MCF 10A (cell line): ENCODE measurements at regions not wholly inside any gene's neighbourhood (a gene's known extent, or its start where the extent isn't known, plus 50 kb on each side); places are given as distances from the start of the nearest gene placed in this dataset.

Experiments
- BruUV-seq: library from RNA; stranded (reverse); fragments of 400-500 nt; replicated peaks from 2 replicates; lab custom pipeline; 2021; lab: Mats Ljungman, UMichigan
- CTCF ChIA-PET: fragments of 300-600 bp; sonication (Branson Sonifier 250); formaldehyde crosslinking; extraction: SDS; loops from one replicate; lab custom pipeline; 2021; ENCODE audit warnings: antibody characterized with exemption, inconsistent platforms; lab: Yijun Ruan, JAX
- POLR2A ChIA-PET: fragments of 300-600, 350-650 bp; sonication (Branson Sonifier 250); formaldehyde crosslinking; extraction: SDS; loops from one replicate; lab custom pipeline; 2020; ENCODE audit warnings: antibody characterized with exemption, inconsistent platforms; lab: Yijun Ruan, JAX
- DNase-seq: peaks from one replicate; pipeline ENCODE4 v3.0.0-alpha.2; 2018; ENCODE audit not compliant: unreplicated experiment
- H3K27ac Mint-ChIP-seq: one replicate; pipeline ENCODE4 v1.8.0; 2022; ENCODE audit warnings: mild to moderate bottlenecking, low read depth, mixed read lengths; ENCODE audit not compliant: unreplicated experiment
- H3K27me3 Mint-ChIP-seq: one replicate; pipeline ENCODE4 v1.8.0; 2022; ENCODE audit warnings: mixed read lengths; ENCODE audit not compliant: insufficient read depth, unreplicated experiment
- H3K36me3 Mint-ChIP-seq: one replicate; pipeline ENCODE4 v1.8.0; 2022; ENCODE audit warnings: mild to moderate bottlenecking, moderate library complexity, mixed read lengths; ENCODE audit not compliant: insufficient read depth, unreplicated experiment
- H3K4me1 Mint-ChIP-seq: one replicate; pipeline ENCODE4 v1.8.0; 2022; ENCODE audit warnings: mixed read lengths; ENCODE audit not compliant: insufficient read depth, unreplicated experiment
- H3K4me3 Mint-ChIP-seq: one replicate; pipeline ENCODE4 v1.8.0; 2022; ENCODE audit warnings: mild to moderate bottlenecking, moderate library complexity, mixed read lengths; ENCODE audit not compliant: unreplicated experiment
- H3K9me3 Mint-ChIP-seq: one replicate; pipeline ENCODE4 v1.8.0; 2022; ENCODE audit warnings: mixed read lengths; ENCODE audit not compliant: unreplicated experiment
- CTCF ChIP-seq: fragments of 200-600 bp; IDR thresholded peaks from one replicate; pipeline ENCODE4 v1.8.0; 2022; ENCODE audit warnings: antibody characterized with exemption, mild to moderate bottlenecking; ENCODE audit not compliant: unreplicated experiment
- intact Hi-C: fragments of 100-400 bp; cut with micrococcal nuclease; formaldehyde crosslinking; loops from 2 replicates; pipeline ENCODE4 v1.14.1; 2022

GRCh38 chr2:23065210-23065609 lies 319.8 kb upstream of the KLHL29 start:
- no peaks in the 10 kb centered on the region for H3K4me1 Mint-ChIP-seq
- H3K9me3 Mint-ChIP-seq: no peaks in the 10 kb centered on the region
- no peak for DNase-seq
- POLR2A ChIA-PET: interaction anchor here (0.5 kb wide), 1 partner anchor 515 kb away, joined by 3 read pairs; no protein-coding TSS in a partner anchor
- no peak overlapping the region for H3K4me3 Mint-ChIP-seq
- peaks cover 38% of the 10 kb centered on the region for H3K27me3 Mint-ChIP-seq
- no peak overlapping the region for H3K27ac Mint-ChIP-seq
- no peaks in the 10 kb centered on the region for H3K36me3 Mint-ChIP-seq
- intact Hi-C loops: no loop called here
- CTCF ChIA-PET: interaction anchor here (0.7 kb wide), 1 partner anchor 10 kb away, joined by 3 read pairs; no protein-coding TSS in a partner anchor
- TF ChIP-seq CTCF: no peak
- no TSS peak for BruUV-seq

- Mint-ChIP-seq H3K36me3 (no peaks in the 10 kb centered on the region), H3K4me3 (no peak overlapping the region), H3K9me3 (no peaks in the 10 kb centered on the region), H3K27ac (no peak overlapping the region), H3K4me1 (no peaks in the 10 kb centered on the region), H3K27me3 (peaks cover 31% of the 10 kb centered on the region)
- POLR2A ChIA-PET: no interaction called here
- CTCF ChIA-PET: interaction anchor here (0.5 to 1.0 kb wide), 4 partner anchors 11 to 443 kb away, joined by 3 to 4 read pairs (median 3); no protein-coding TSS in a partner anchor
- no peak for TF ChIP-seq CTCF
- intact Hi-C loops: no loop called here
- no peak for DNase-seq
- BruUV-seq: no TSS peak
Observed at GRCh38 chr2:23065936-23066335, 319.0 kb upstream of the KLHL29 start.

- H3K27me3 Mint-ChIP-seq: peaks cover 23% of the 10 kb centered on the region
- intact Hi-C loops: no loop called here
- no peak overlapping the region for H3K4me3 Mint-ChIP-seq
- H3K36me3 Mint-ChIP-seq: no peaks in the 10 kb centered on the region
- no peaks in the 10 kb centered on the region for H3K9me3 Mint-ChIP-seq
- no peaks in the 10 kb centered on the region for H3K4me1 Mint-ChIP-seq
- POLR2A ChIA-PET: no interaction called here
- no TSS peak for BruUV-seq
- H3K27ac Mint-ChIP-seq: no peak overlapping the region
- no peak for DNase-seq
- CTCF ChIA-PET: interaction anchor here (0.7 to 1.0 kb wide), 2 partner anchors 39 to 415 kb away, joined by 3 to 4 read pairs; no protein-coding TSS in a partner anchor
- TF ChIP-seq CTCF: no peak
Observed at GRCh38 chr2:23066686-23067085, 318.3 kb upstream of the KLHL29 start.

DNA sequence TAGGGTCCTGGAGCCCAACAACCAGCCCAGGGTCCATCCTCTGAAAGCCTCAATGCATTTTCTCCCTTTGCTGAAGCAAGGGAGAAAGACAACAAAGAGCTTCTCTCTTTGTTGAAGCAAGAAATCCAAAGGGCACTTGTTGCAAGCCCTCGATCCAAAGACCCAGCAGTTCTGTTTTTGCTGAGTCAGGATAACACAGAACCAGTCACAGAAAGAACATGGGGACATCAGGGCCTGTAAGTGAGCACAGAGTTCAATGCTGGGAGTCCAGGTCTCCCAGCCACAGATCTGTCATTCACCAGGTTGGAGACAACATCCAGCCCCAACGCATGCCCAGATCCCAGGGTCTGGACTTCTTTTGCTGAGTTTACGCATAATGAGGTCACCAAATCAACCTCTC lies 315.8 kb upstream of the KLHL29 start:
- Mint-ChIP-seq H3K4me3 (no peak overlapping the region), H3K9me3 (no peaks in the 10 kb centered on the region), H3K27me3 (peaks cover 18% of the 10 kb centered on the region), H3K27ac (no peak overlapping the region), H3K4me1 (no peaks in the 10 kb centered on the region), H3K36me3 (no peaks in the 10 kb centered on the region)
- no TSS peak for BruUV-seq
- intact Hi-C loops: no loop called here
- CTCF ChIA-PET: interaction anchor here (0.6 kb wide), 1 partner anchor 188 kb away, joined by 3 read pairs; no protein-coding TSS in a partner anchor
- DNase-seq: no peak
- POLR2A ChIA-PET: no interaction called here
- TF ChIP-seq CTCF: no peak
